Kidney epithelial cell (primary cell): ENCODE measurements at regions not wholly inside any gene's neighbourhood (a gene's known extent, or its start where the extent isn't known, plus 50 kb on each side); places are given as distances from the start of the nearest gene placed in this dataset.

Experiments
- DNase-seq: peaks from one replicate; pipeline ENCODE4 v3.0.0-alpha.2; 2010; ENCODE audit warnings: low read depth
- H3K27me3 ChIP-seq: 2 replicates; pipeline ENCODE4 v1.6.0; 2011; ENCODE audit warnings: low read length; ENCODE audit not compliant: control insufficient read depth, insufficient read depth
- H3K36me3 ChIP-seq: 2 replicates; pipeline ENCODE4 v1.5.1; 2011; ENCODE audit warnings: low read length; ENCODE audit not compliant: control insufficient read depth, insufficient read depth
- H3K4me3 ChIP-seq: 2 replicates; pipeline ENCODE4 v1.5.1; 2011; ENCODE audit warnings: low read depth, mild to moderate bottlenecking, control low read depth, low read length
- TF ChIP-seq, protein P1 (sequence below): IDR thresholded peaks from 2 replicates; pipeline ENCODE4 v1.5.1; 2011; ENCODE audit warnings: mild to moderate bottlenecking, moderate library complexity, low read length, control low read depth, inconsistent platforms; ENCODE audit not compliant: insufficient read depth, poor library complexity, severe bottlenecking

DNA sequence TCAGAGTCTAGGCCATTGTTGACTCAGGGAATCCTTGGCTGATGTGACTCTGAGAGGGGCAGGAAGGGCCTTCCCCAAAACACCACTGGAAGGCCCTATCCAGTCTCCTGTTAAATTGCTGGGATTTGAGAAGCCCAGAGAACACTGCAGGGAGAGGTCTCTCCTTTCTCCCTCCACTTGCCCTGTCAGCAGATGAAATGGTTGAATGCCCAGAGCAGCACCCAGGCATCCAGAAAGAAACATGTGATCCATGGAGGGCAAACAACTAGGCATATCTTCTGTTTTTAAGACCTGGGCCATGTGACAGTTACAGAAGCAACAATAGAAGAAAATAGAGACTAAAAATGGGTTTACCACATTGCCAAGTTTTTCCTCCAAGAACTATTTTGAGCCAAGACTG, 291.1 kb downstream of the QDPR start:
- no peak overlapping the region for H3K4me3 ChIP-seq
- no peaks in the 10 kb centered on the region for H3K36me3 ChIP-seq
- no peaks in the 10 kb centered on the region for H3K27me3 ChIP-seq
- no peak for DNase-seq
- TF ChIP-seq, protein P1, sequence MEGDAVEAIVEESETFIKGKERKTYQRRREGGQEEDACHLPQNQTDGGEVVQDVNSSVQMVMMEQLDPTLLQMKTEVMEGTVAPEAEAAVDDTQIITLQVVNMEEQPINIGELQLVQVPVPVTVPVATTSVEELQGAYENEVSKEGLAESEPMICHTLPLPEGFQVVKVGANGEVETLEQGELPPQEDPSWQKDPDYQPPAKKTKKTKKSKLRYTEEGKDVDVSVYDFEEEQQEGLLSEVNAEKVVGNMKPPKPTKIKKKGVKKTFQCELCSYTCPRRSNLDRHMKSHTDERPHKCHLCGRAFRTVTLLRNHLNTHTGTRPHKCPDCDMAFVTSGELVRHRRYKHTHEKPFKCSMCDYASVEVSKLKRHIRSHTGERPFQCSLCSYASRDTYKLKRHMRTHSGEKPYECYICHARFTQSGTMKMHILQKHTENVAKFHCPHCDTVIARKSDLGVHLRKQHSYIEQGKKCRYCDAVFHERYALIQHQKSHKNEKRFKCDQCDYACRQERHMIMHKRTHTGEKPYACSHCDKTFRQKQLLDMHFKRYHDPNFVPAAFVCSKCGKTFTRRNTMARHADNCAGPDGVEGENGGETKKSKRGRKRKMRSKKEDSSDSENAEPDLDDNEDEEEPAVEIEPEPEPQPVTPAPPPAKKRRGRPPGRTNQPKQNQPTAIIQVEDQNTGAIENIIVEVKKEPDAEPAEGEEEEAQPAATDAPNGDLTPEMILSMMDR, result no peak

DNA sequence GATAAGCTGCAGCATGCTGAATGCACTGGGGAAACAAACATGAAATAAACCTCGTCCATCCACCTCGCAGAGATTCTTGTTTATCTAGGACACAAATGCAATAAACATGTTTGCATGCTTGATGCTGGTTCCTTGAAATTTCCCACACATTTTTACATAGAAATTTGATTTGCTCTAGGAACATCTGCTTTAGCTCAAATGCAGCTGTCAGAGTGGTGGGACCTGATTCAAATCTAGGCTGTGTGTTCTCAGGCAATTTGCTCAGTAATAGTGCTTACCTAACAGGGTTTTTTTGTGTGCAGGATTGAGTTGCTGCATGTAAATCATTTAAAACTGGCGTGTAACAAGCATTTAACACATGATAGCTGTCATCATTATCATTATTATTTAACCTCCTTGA, 293.1 kb downstream of the QDPR start:
- Histone ChIP-seq H3K27me3 (no peaks in the 10 kb centered on the region), H3K36me3 (no peaks in the 10 kb centered on the region), H3K4me3 (no peak overlapping the region)
- TF ChIP-seq, protein P1, result no peak
- DNase-seq, result no peak

DNA sequence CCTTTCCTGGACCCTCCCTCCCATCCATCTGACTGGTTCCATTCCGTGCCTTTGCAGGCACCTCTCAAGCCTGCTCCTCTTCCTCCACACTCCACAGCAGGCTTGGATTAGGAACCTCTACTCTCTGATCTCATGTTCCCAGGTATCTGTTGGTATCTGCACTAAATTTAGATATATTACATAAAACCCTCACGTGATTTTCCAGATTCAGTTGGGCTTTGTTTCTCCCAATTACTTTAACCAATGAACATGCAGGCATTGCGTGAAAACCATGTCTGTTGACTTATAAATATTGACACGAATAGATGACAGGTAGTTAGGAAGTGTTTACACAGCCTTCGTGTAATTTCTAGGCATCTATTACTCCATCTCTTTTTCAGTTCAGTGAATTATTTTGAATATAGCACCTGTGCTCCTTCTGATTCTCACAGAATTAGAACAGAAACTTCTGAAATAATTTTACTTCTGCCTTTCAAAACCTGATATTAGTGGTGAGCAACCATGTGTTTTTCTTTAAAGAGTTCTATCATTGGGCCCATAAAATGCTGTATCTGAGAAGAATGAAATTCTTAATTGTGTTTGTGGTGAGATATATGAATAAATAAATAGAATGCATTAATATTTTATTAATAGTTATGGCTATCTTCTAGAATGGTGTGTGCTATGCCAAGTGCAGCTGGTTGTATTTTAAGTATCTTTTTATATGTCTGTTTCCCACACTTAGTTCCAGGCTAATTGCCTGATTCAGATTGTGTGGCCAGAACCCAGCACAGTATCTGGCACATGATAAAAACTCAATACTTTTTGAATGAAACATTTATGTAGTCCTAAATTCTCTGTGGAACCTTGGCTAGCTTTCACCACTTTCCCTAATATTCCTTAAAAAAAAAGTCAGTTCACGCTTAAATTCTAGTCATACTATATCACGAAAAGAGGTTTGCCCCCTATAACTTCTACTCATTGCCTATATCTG, 304.8 kb downstream of the QDPR start:
- no peak overlapping the region for H3K4me3 ChIP-seq
- H3K27me3 ChIP-seq, result no peaks in the 10 kb centered on the region
- no peak for DNase-seq
- TF ChIP-seq, protein P1, result no peak
- H3K36me3 ChIP-seq, result no peaks in the 10 kb centered on the region

DNA sequence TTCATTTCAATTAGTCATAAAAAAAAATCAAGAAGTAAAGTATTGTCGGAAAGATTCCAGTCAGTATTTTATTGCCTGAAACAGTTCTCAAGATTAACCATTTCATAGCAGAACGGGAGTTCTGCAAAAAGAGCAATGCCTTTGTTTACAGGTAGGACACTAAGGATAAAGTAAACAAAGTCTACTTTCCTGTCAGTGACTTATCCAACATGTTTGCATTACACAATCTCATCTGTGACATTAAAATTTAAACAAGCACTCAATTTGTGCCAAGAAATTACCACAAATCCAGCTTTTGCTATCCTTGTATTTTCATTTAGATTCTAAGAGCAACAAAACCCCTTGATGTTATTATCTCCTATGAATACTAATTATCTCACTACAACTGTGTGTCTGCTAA, 306.5 kb upstream of the LDB2 start:
- no peak overlapping the region for H3K4me3 ChIP-seq
- TF ChIP-seq, protein P1, result no peak

DNA sequence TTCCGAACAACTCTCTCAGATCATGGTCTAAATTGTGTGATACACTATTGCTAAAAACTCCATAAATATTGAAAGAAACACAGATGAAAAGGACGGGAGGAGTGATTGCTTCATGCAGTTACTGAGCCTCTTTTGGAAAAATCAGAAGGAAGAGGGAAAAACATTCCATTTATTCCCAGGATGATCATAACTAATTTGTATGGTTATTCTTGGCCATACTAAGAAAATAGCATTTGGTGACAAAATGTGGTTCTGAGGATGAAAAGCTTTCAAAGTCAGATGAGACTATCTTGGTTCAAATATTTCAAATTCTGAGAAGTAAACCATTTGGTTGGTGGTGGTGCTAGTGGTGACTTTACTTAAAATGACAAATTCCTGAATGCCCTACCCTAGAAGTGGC, 305.4 kb upstream of the LDB2 start:
- no peak for DNase-seq
- H3K4me3 ChIP-seq, result no peak overlapping the region
- H3K27me3 ChIP-seq, result no peaks in the 10 kb centered on the region
- no peaks in the 10 kb centered on the region for H3K36me3 ChIP-seq
- TF ChIP-seq, protein P1, result no peak

More for the DNA sequence above, 306.5 kb upstream of the LDB2 start:
- DNase-seq, result no peak
- H3K27me3 ChIP-seq, result no peaks in the 10 kb centered on the region
- H3K36me3 ChIP-seq, result no peaks in the 10 kb centered on the region
